SK-N-SH (cell line): ENCODE measurements at regions not wholly inside any gene's neighbourhood (a gene's known extent, or its start where the extent isn't known, plus 50 kb on each side); places are given as distances from the start of the nearest gene placed in this dataset.

Experiments used
- CTCF ChIA-PET: fragments of 300-600, 350-600 bp; formaldehyde crosslinking; extraction: SDS; loops from one replicate; lab custom pipeline; 2021; lab: Yijun Ruan, JAX
- POLR2A ChIA-PET: fragments of 350-600 bp; sonication (Branson Sonifier 250); formaldehyde crosslinking; extraction: SDS; loops from one replicate; lab custom pipeline; 2020; ENCODE audit warnings: antibody characterized with exemption, inconsistent platforms; lab: Yijun Ruan, JAX
- DNase-seq: peaks from one replicate; pipeline ENCODE4 v3.0.0; 2012
- H2AFZ ChIP-seq: fragments of 200-600 bp; sonication (generic); 2 replicates; pipeline ENCODE4 v1.8.1; 2016; ENCODE audit warnings: antibody characterized with exemption, mild to moderate bottlenecking, low read depth
- H3F3A ChIP-seq: fragments of 200-600 bp; sonication (generic); replicated peaks from 2 replicates; pipeline ENCODE3; 2016; ENCODE audit warnings: antibody characterized with exemption, mild to moderate bottlenecking; ENCODE audit not compliant: insufficient read depth
- H3K27ac ChIP-seq, 2 experiments: fragments of 200-500 bp in 1 of 2; fragments of 200-600 bp in 1 of 2; sonication (Bioruptor generic) in 1 of 2; sonication (generic), shearing (Covaris generic) in 1 of 2; 2 replicates each; pipeline versions ENCODE4 v1.5.1 to v1.6.1; 2014 to 2016; ENCODE audit warnings: low read depth in 2 of 2, inconsistent platforms in 1 of 2, low read length in 1 of 2, mild to moderate bottlenecking in 1 of 2, mixed read lengths in 1 of 2
- H3K27me3 ChIP-seq: fragments of 200-600 bp; sonication (generic), shearing (Covaris generic); 2 replicates; pipeline ENCODE4 v1.6.1; 2016; ENCODE audit warnings: mixed run types; ENCODE audit not compliant: insufficient read depth
- H3K36me3 ChIP-seq, 2 experiments: fragments of 200-500 bp in 1 of 2; fragments of 200-600 bp in 1 of 2; sonication (Bioruptor generic) in 1 of 2; sonication (generic) in 1 of 2; replicated peaks in 1 of 2; 2 replicates each; pipeline versions ENCODE3 to v1.5.1; 2014 to 2016; ENCODE audit warnings: low read length in 1 of 2, mild to moderate bottlenecking in 1 of 2; ENCODE audit not compliant: insufficient read depth in 2 of 2, control insufficient read depth in 1 of 2
- H3K4me1 ChIP-seq, 2 experiments: fragments of 200-500 bp in 1 of 2; fragments of 200-600 bp in 1 of 2; sonication (Bioruptor generic) in 1 of 2; sonication (generic), shearing (Covaris generic) in 1 of 2; 2 replicates each; pipeline versions ENCODE4 v1.5.1 to v1.6.1; 2014 to 2016; ENCODE audit warnings: low read depth in 1 of 2, low read length in 1 of 2, mixed run types in 1 of 2; ENCODE audit not compliant: insufficient read depth in 2 of 2, control insufficient read depth in 1 of 2
- H3K4me2 ChIP-seq: fragments of 200-600 bp; sonication (generic), shearing (Covaris generic); 2 replicates; pipeline ENCODE4 v1.6.1; 2017; ENCODE audit warnings: mixed run types
- H3K4me3 ChIP-seq, 2 experiments: fragments of 200-500 bp in 1 of 2; fragments of 200-600 bp in 1 of 2; sonication (Bioruptor generic) in 1 of 2; sonication (generic), shearing (Covaris generic) in 1 of 2; 2 replicates each; pipeline versions ENCODE4 v1.5.1 to v1.8.1; 2014 to 2016; ENCODE audit warnings: low read depth in 2 of 2, inconsistent platforms in 1 of 2, low read length in 1 of 2, mild to moderate bottlenecking in 1 of 2, mixed read lengths in 1 of 2, moderate library complexity in 1 of 2
- H3K79me2 ChIP-seq: fragments of 200-600 bp; sonication (generic); 2 replicates; pipeline ENCODE4 v1.8.1; 2017; ENCODE audit warnings: mild to moderate bottlenecking; ENCODE audit not compliant: insufficient read depth
- H3K9ac ChIP-seq: fragments of 200-600 bp; sonication (generic); 2 replicates; pipeline ENCODE4 v1.6.1; 2017; ENCODE audit warnings: mixed run types
- H3K9me2 ChIP-seq: fragments of 200-600 bp; sonication (generic); 2 replicates; pipeline ENCODE4 v1.6.1; 2017; ENCODE audit warnings: mixed run types
- H3K9me3 ChIP-seq: fragments of 200-600 bp; sonication (generic); 2 replicates; pipeline ENCODE4 v1.6.1; 2017; ENCODE audit warnings: mixed run types, mild to moderate bottlenecking, moderate library complexity
- H4K20me1 ChIP-seq: fragments of 200-600 bp; sonication (generic); 2 replicates; pipeline ENCODE4 v1.6.1; 2017; ENCODE audit warnings: mild to moderate bottlenecking, mixed run types; ENCODE audit not compliant: insufficient read depth
- CHD2 ChIP-seq: fragments of 150-350 bp; IDR thresholded peaks from 2 replicates; pipeline ENCODE4 v1.6.1; 2018; ENCODE audit warnings: low read length; ENCODE audit not compliant: partially characterized antibody
- CTCF ChIP-seq: fragments of 200-600 bp; sonication (generic); IDR thresholded peaks from 2 replicates; pipeline ENCODE4 v1.6.1; 2017; ENCODE audit warnings: antibody characterized with exemption, mild to moderate bottlenecking, moderate library complexity
- FOXJ3 ChIP-seq: sonication (generic); formaldehyde crosslinking; IDR thresholded peaks from 2 replicates; pipeline ENCODE4 v1.5.1; 2020; ENCODE audit warnings: mild to moderate bottlenecking, missing genetic modification reagents
- FOXM1 ChIP-seq: IDR thresholded peaks from 2 replicates; pipeline ENCODE4 v1.4.0; 2012; ENCODE audit warnings: low read depth, mild to moderate bottlenecking
- GATA2 ChIP-seq: sonication (generic); formaldehyde crosslinking; IDR thresholded peaks from 2 replicates; pipeline ENCODE4 v1.5.0; 2020; ENCODE audit warnings: mild to moderate bottlenecking, missing genetic modification reagents
- MEF2A ChIP-seq: IDR thresholded peaks from 2 replicates; pipeline ENCODE4 v1.4.0; 2012; ENCODE audit warnings: low read depth, borderline replicate concordance
- MXI1 ChIP-seq: IDR thresholded peaks from 2 replicates; pipeline ENCODE4 v1.6.1; 2012; ENCODE audit warnings: mild to moderate bottlenecking, low read depth, low read length, improper control_type of control experiment
- NFIC ChIP-seq: IDR thresholded peaks from 2 replicates; pipeline ENCODE4 v1.4.0; 2012; ENCODE audit warnings: borderline replicate concordance
- RAD21 ChIP-seq: IDR thresholded peaks from 2 replicates; pipeline ENCODE4 v1.6.1; 2012; ENCODE audit warnings: mild to moderate bottlenecking, low read length
- RFX5 ChIP-seq: IDR thresholded peaks from 2 replicates; pipeline ENCODE4 v1.6.1; 2012; ENCODE audit warnings: mild to moderate bottlenecking, improper control_type of control experiment, low read length
- SMC3 ChIP-seq: IDR thresholded peaks from 2 replicates; pipeline ENCODE4 v1.6.1; 2012; ENCODE audit warnings: low read depth, low read length, improper control_type of control experiment
- TEAD4 ChIP-seq: IDR thresholded peaks from 2 replicates; pipeline ENCODE4 v1.4.0; 2012; ENCODE audit warnings: mild to moderate bottlenecking, borderline replicate concordance; ENCODE audit not compliant: insufficient read depth
- YY1 ChIP-seq: IDR thresholded peaks from 2 replicates; pipeline ENCODE4 v1.4.0; 2012; ENCODE audit warnings: low read depth, mild to moderate bottlenecking
- ZBTB33 ChIP-seq: IDR thresholded peaks from 2 replicates; pipeline ENCODE4 v1.4.0; 2012; ENCODE audit warnings: low read depth, borderline replicate concordance
- WGBS: methylation state at CpG from one replicate; pipeline ENCODE4 v1.1.6; 2017; ENCODE audit warnings: low lambda C conversion rate; 5-methylcytosine and 5-hydroxymethylcytosine counted together
- TF ChIP-seq, protein P1 (sequence below): IDR thresholded peaks from 2 replicates; pipeline ENCODE4 v1.4.0; 2012; ENCODE audit warnings: low read depth, borderline replicate concordance
- TF ChIP-seq, protein P2 (sequence below): IDR thresholded peaks from 2 replicates; pipeline ENCODE4; 2012
- TF ChIP-seq, protein P3 (sequence below): fragments of 150-350 bp; IDR thresholded peaks from 2 replicates; pipeline ENCODE4 v1.6.1; 2016; ENCODE audit warnings: mild to moderate bottlenecking, low read depth, low read length
- TF ChIP-seq, protein P4 (sequence below): IDR thresholded peaks from 2 replicates; pipeline ENCODE4 v1.4.0; 2012; ENCODE audit warnings: low read depth

- Histone ChIP-seq H4K20me1 (no peaks in the 10 kb centered on the region), H3K79me2 (no peaks in the 10 kb centered on the region), H3K27me3 (no peaks in the 10 kb centered on the region), H3K9me2 (no peaks in the 10 kb centered on the region), H3K4me1 (0 out of 4 replicates have a peak, but pooled peaks cover 0 to 5% of the 10 kb centered on the region in 2 experiments), H3K4me2 (no peak overlapping the region), H2AFZ (no peak overlapping the region), H3K9me3 (no peaks in the 10 kb centered on the region), H3K4me3 (no peak overlapping the region), H3F3A (no peaks in the 10 kb centered on the region), H3K36me3 (no peaks in the 10 kb centered on the region), H3K9ac (no peak overlapping the region), H3K27ac (no peak overlapping the region)
- CTCF ChIA-PET = interaction anchor here (1.1 kb wide), 1 partner anchor 10 kb away, joined by 3 read pairs; no protein-coding TSS in a partner anchor
- TF ChIP-seq NFIC (no peak), MEF2A (no peak)
- TF ChIP-seq, protein P1, sequence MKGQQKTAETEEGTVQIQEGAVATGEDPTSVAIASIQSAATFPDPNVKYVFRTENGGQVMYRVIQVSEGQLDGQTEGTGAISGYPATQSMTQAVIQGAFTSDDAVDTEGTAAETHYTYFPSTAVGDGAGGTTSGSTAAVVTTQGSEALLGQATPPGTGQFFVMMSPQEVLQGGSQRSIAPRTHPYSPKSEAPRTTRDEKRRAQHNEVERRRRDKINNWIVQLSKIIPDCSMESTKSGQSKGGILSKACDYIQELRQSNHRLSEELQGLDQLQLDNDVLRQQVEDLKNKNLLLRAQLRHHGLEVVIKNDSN = no peak
- TF ChIP-seq, protein P2, sequence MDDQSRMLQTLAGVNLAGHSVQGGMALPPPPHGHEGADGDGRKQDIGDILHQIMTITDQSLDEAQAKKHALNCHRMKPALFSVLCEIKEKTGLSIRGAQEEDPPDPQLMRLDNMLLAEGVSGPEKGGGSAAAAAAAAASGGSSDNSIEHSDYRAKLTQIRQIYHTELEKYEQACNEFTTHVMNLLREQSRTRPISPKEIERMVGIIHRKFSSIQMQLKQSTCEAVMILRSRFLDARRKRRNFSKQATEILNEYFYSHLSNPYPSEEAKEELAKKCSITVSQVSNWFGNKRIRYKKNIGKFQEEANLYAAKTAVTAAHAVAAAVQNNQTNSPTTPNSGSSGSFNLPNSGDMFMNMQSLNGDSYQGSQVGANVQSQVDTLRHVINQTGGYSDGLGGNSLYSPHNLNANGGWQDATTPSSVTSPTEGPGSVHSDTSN = no peak
- TF ChIP-seq, protein P3, sequence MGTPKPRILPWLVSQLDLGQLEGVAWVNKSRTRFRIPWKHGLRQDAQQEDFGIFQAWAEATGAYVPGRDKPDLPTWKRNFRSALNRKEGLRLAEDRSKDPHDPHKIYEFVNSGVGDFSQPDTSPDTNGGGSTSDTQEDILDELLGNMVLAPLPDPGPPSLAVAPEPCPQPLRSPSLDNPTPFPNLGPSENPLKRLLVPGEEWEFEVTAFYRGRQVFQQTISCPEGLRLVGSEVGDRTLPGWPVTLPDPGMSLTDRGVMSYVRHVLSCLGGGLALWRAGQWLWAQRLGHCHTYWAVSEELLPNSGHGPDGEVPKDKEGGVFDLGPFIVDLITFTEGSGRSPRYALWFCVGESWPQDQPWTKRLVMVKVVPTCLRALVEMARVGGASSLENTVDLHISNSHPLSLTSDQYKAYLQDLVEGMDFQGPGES = no peak
- 29% methylated on average over 2 of the region's 2 CpGs for WGBS
- POLR2A ChIA-PET = no interaction called here
- DNase-seq = no peak
These were observed 649.5 kb downstream of the LRRC70 start for GRCh38 chr5:63228154-63228553.

DNA sequence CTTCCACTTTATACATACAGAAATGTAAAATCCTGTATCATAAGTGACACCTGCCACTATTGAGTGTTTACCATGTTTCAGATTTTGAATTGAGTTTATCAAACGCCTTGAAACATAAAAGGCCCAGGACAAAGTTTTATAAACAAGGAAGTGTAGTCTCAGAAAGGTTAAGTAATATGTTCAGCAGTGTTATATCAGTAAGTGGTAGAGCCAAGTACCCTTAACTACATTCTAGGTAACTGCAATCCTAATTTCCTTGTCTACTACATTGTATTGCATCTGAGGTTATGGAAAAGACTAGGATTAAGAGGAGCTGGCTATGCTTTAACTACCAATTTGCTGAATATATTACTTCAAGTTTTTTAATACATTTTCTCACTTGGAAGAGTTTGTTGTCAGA, 641.6 kb downstream of the LRRC70 start:
- 29% methylated on average over 1 of the region's 1 CpG for WGBS
- Histone ChIP-seq H3K9me2 (no peaks in the 10 kb centered on the region), H3K4me1 (no peaks in the 10 kb centered on the region), H3K4me3 (no peak overlapping the region), H3K4me2 (no peak overlapping the region), H3F3A (no peaks in the 10 kb centered on the region), H3K36me3 (no peaks in the 10 kb centered on the region), H3K27me3 (no peaks in the 10 kb centered on the region), H3K27ac (no peak overlapping the region)
- no peak for DNase-seq
- CTCF ChIA-PET = no interaction called here
- TF ChIP-seq RAD21 = no peak
- no peak for TF ChIP-seq YY1
- TF ChIP-seq, protein P3 = no peak
- no peak for TF ChIP-seq CHD2
- no peak for TF ChIP-seq CTCF
- TF ChIP-seq TEAD4 = no peak
- no peak for TF ChIP-seq FOXM1
- no peak for TF ChIP-seq MXI1
- no peak for TF ChIP-seq RFX5
- no peak for TF ChIP-seq FOXJ3
- TF ChIP-seq, protein P2 = no peak
- TF ChIP-seq, protein P4, sequence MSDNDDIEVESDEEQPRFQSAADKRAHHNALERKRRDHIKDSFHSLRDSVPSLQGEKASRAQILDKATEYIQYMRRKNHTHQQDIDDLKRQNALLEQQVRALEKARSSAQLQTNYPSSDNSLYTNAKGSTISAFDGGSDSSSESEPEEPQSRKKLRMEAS = no peak
- TF ChIP-seq GATA2 (CRISPR knock-in tag) = no peak
- TF ChIP-seq SMC3 = no peak
- TF ChIP-seq ZBTB33 = no peak
- TF ChIP-seq, all 33 proteins: peak for 0
- POLR2A ChIA-PET = no interaction called here
- H3K9ac ChIP-seq = no peak overlapping the region
- H4K20me1 ChIP-seq = no peaks in the 10 kb centered on the region
- no peaks in the 10 kb centered on the region for H3K79me2 ChIP-seq
- no peaks in the 10 kb centered on the region for H3K9me3 ChIP-seq
- no peak overlapping the region for H2AFZ ChIP-seq
